ENCODE measurements at regions not wholly inside any gene's neighbourhood (a gene's known extent, or its start where the extent isn't known, plus 50 kb on each side); places are given as distances from the start of the nearest gene placed in this dataset.

DNA sequence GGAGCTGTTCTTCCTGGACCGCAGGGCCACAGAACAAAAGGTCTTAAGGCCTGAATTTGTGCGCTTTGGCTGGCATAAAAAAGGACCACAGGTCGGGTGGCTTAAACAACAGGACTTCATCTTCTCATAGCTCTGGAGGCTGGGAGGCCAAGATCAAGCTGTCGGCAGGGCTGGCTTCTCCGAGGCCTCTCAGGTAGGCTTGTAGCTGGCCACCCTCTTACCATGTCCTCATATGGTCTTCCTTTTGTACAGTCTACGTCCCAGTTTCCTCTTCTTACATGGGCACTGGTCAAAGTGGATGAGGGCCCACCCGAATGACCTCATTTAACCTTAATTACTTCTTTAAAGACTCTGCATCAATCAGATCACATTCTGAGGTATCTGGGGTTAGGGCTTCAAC lies 257.6 kb downstream of the CBLN1 start:
- TF ChIP-seq, protein P1, sequence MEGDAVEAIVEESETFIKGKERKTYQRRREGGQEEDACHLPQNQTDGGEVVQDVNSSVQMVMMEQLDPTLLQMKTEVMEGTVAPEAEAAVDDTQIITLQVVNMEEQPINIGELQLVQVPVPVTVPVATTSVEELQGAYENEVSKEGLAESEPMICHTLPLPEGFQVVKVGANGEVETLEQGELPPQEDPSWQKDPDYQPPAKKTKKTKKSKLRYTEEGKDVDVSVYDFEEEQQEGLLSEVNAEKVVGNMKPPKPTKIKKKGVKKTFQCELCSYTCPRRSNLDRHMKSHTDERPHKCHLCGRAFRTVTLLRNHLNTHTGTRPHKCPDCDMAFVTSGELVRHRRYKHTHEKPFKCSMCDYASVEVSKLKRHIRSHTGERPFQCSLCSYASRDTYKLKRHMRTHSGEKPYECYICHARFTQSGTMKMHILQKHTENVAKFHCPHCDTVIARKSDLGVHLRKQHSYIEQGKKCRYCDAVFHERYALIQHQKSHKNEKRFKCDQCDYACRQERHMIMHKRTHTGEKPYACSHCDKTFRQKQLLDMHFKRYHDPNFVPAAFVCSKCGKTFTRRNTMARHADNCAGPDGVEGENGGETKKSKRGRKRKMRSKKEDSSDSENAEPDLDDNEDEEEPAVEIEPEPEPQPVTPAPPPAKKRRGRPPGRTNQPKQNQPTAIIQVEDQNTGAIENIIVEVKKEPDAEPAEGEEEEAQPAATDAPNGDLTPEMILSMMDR (IDR thresholded peaks at IDR 0.05) = no peak
- H3K4me3 Mint-ChIP-seq = no peak overlapping the region

DNA sequence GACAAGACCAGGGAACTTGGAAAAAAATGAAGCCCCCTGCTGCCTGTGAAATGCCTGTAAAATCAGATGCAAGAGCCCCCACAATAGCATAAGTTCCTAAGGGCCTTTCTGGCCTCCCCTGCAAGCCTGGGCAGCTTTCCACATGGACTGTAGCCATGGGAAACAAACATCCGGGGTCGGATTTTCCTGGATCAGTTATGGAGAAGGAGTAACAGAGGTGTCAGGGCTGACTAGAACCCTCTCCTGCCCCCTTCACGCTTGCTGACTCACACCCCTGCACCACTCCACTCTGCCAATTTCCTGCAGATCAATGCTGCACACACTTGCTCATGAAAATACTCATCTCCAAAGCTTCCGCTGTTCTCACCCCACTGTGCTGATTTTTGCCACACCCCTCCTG lies 258.6 kb downstream of the CBLN1 start:
- peaks cover 4% of the 10 kb centered on the region; the same call in 1 of the 2 replicates for H3K27me3 Mint-ChIP-seq (ENCODE audit: insufficient read depth)
- H3K9me3 Mint-ChIP-seq = peaks cover 59% of the 10 kb centered on the region
- H3K4me1 Mint-ChIP-seq (ENCODE audit: low read depth) = no peaks in the 10 kb centered on the region
- no peak for DNase-seq
- no peaks in the 10 kb centered on the region for H3K36me3 Mint-ChIP-seq (ENCODE audit: low read depth)
- H3K4me3 Mint-ChIP-seq = no peak overlapping the region
- TF ChIP-seq, protein P1 (IDR thresholded peaks at IDR 0.05) = no peak
- H3K27ac Mint-ChIP-seq = no peak overlapping the region

More for the DNA sequence above, 257.6 kb downstream of the CBLN1 start:
- DNase-seq = no peak
- Mint-ChIP-seq H3K27me3 (ENCODE audit: insufficient read depth) (peaks cover 4% of the 10 kb centered on the region; the same call in 1 of the 2 replicates), H3K9me3 (peaks cover 64% of the 10 kb centered on the region), H3K27ac (no peak overlapping the region), H3K4me1 (ENCODE audit: low read depth) (no peaks in the 10 kb centered on the region), H3K36me3 (ENCODE audit: low read depth) (no peaks in the 10 kb centered on the region)

DNA sequence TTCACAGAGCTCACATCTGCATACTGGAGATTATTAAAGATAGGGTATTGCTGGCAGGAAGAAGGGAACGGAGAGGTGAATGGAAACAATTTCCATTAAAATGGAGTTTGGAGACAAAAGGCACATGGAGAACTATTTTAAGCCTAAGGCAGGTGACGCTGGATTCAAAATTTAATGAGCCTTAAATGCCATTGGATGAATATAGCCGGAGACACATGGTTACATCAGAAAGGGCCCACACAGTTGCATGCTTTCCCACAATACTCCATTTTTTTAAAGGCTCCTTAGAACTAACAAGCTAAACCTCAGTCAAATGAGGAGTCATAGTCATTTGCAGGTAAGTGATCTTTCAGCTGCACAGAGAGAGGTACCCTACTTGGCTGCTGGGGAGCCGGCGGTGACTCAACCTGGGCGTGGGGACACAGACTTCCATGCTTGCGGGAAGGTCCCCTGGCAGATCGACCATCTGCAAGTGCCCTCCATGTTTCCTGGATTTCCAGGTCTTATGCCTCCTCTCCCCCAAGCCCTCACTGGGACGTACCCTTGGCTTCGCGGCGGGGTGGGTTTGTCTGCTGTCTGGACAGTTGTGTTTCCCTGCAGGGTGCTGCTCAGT lies 259.2 kb downstream of the CBLN1 start:
- peaks cover 4% of the 10 kb centered on the region; the same call in 1 of the 2 replicates for H3K27me3 Mint-ChIP-seq (ENCODE audit: insufficient read depth)

DNA sequence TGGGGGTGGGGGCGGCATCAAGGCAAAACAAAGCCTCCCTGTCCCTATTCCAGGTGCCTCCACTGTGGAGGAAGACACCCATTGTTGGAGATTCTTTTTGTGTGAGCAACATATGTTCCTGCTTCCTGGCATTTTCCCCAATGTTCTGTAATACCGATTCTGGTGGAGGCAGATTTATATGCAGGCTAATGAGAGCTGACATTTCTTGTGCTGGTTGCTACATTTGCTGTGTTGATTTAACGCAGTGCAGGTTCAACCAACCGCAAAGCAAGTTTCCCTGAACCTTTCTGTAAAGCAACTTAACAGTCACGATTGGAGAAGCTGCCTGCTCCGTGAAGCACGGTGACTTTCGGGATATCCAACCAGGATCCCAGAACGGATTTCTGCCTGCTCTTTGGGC lies 260.5 kb downstream of the CBLN1 start:
- Mint-ChIP-seq H3K27me3 (ENCODE audit: insufficient read depth) (peaks cover 4% of the 10 kb centered on the region; the same call in 1 of the 2 replicates), H3K4me1 (ENCODE audit: low read depth) (no peaks in the 10 kb centered on the region), H3K27ac (no peak overlapping the region), H3K4me3 (no peak overlapping the region), H3K9me3 (peaks cover 44% of the 10 kb centered on the region), H3K36me3 (ENCODE audit: low read depth) (no peaks in the 10 kb centered on the region)
- DNase-seq = peak; percentile 3
- TF ChIP-seq, protein P1 (IDR thresholded peaks at IDR 0.05) = no peak

More for the DNA sequence above, 259.2 kb downstream of the CBLN1 start:
- Mint-ChIP-seq H3K27ac (no peak overlapping the region), H3K4me1 (ENCODE audit: low read depth) (no peaks in the 10 kb centered on the region), H3K36me3 (ENCODE audit: low read depth) (no peaks in the 10 kb centered on the region), H3K9me3 (peaks cover 57% of the 10 kb centered on the region), H3K4me3 (no peak overlapping the region)
- DNase-seq = no peak
- TF ChIP-seq, protein P1 (IDR thresholded peaks at IDR 0.05) = no peak

DNA sequence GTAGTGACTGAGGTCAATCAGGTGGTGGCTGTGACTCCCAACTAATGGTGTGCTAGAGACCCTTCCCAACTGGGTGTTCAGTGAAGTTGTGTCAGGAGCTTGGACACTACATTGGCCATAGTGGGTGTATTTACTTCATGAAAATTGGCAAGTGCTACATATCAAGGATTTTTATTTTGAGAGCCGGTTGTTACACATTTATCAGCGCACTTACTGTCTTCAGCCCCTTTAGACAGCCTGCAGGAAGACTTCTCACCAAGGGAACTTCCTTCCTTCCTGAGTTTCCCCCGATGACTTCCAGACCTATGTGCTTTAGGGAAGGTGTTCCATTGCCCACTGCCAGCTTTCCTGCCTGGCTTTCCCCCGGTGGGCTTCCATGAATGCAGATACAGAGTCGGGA lies 261.2 kb downstream of the CBLN1 start:
- TF ChIP-seq, protein P1 (IDR thresholded peaks at IDR 0.05) = no peak
- H3K4me1 Mint-ChIP-seq (ENCODE audit: low read depth) = no peaks in the 10 kb centered on the region
- peaks cover 4% of the 10 kb centered on the region; the same call in 1 of the 2 replicates for H3K27me3 Mint-ChIP-seq (ENCODE audit: insufficient read depth)
- H3K27ac Mint-ChIP-seq = no peak overlapping the region
- no peaks in the 10 kb centered on the region for H3K36me3 Mint-ChIP-seq (ENCODE audit: low read depth)
- no peak overlapping the region for H3K4me3 Mint-ChIP-seq
- DNase-seq = no peak
- H3K9me3 Mint-ChIP-seq = peaks cover 43% of the 10 kb centered on the region
